ENCODE measurements at regions not wholly inside any gene's neighbourhood (a gene's known extent, or its start where the extent isn't known, plus 50 kb on each side); places are given as distances from the start of the nearest gene placed in this dataset.
"Not testable (repeated sequence)": the region's sequence is repeated elsewhere in the genome, so short reads cannot be mapped to it uniquely, and the experiment has no call there.

GRCh38 chr10:106015369-106016199 is 1148.9 kb downstream of the SORCS1 start:
- DNase-seq; H3K4me1 Mint-ChIP-seq; H3K27ac ChIP-seq (ENCODE audit: low read length); H3K4me1 ChIP-seq (ENCODE audit: control insufficient read depth in 1 of 2, extremely low read depth in 1 of 2, insufficient read depth in 2 of 2, low read length in 2 of 2); POLR2A ChIA-PET; H3K36me3 Mint-ChIP-seq; H3K27me3 ChIP-seq (replicated peaks in 1 of 2; ENCODE audit: control insufficient read depth in 2 of 2, extremely low read depth in 1 of 2, insufficient read depth in 2 of 2, low read length in 1 of 2); H3K4me3 Mint-ChIP-seq; H3K36me3 ChIP-seq (ENCODE audit: control insufficient read depth in 2 of 2, extremely low read depth in 1 of 2, insufficient read depth in 1 of 2, low read length in 1 of 2); CTCF ChIA-PET; H3K9me3 ChIP-seq; H3K27ac Mint-ChIP-seq; H3K27me3 Mint-ChIP-seq; ATAC-seq (replicated peaks in 1 of 4); H3K4me3 ChIP-seq (ENCODE audit: control insufficient read depth in 1 of 2, extremely low read depth in 1 of 2, low read length in 1 of 2): not testable (repeated sequence)
- peaks cover 17 to 19% (median 17%) of the 10 kb centered on the region in 3 donors for H3K9me3 Mint-ChIP-seq
- 44% methylated on average over 3 of the region's 4 CpGs for WGBS (ENCODE audit: insufficient coverage)

DNA sequence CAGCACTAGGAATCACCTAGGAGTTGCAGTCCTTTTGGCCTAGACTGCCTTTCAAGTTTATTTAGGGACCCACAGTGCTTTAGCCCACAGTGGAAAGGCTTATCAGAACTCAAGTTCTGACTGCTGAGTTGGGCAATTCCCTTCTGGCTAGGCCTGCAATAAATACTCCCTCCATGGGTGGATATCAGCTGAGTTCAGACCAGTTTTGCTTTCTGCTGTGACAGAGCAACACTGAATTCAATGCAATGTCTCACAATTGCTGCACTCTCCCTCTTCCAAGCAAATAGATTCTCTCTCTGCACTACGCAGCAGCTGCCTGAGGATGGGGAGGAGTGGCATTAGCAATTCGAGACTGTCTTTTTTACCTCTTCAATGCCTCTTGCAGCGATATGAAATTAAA is 1153.3 kb downstream of the SORCS1 start:
- Mint-ChIP-seq H3K27me3 (no peaks in the 10 kb centered on the region), H3K27ac (no peak overlapping the region), H3K4me3 (no peak overlapping the region), H3K36me3 (no peaks in the 10 kb centered on the region), H3K4me1 (no peaks in the 10 kb centered on the region), H3K9me3 (peaks cover 16 to 18% (median 17%) of the 10 kb centered on the region in 3 donors)
- ATAC-seq (replicated peaks in 1 of 4) = no peak
- DNase-seq = no peak
- no CpG with 5 or more reads among the region's 3 CpGs for WGBS (ENCODE audit: insufficient coverage)
- H3K4me3 ChIP-seq (ENCODE audit: control insufficient read depth in 1 of 2, extremely low read depth in 1 of 2, low read length in 1 of 2) = no peak overlapping the region
- H3K9me3 ChIP-seq = no peaks in the 10 kb centered on the region
- H3K4me1 ChIP-seq (ENCODE audit: control insufficient read depth in 1 of 2, extremely low read depth in 1 of 2, insufficient read depth in 2 of 2, low read length in 2 of 2) = no peaks in the 10 kb centered on the region
- CTCF ChIA-PET = no interaction called here
- POLR2A ChIA-PET = no interaction called here
- no peak overlapping the region for H3K27ac ChIP-seq (ENCODE audit: low read length)
- H3K27me3 ChIP-seq (replicated peaks in 1 of 2; ENCODE audit: control insufficient read depth in 2 of 2, extremely low read depth in 1 of 2, insufficient read depth in 2 of 2, low read length in 1 of 2) = no peaks in the 10 kb centered on the region
- H3K36me3 ChIP-seq (ENCODE audit: control insufficient read depth in 2 of 2, extremely low read depth in 1 of 2, insufficient read depth in 1 of 2, low read length in 1 of 2) = no peaks in the 10 kb centered on the region

GRCh38 chr10:106000721-106001120 is 1163.8 kb downstream of the SORCS1 start:
- no peak for ATAC-seq (replicated peaks in 1 of 4)
- Mint-ChIP-seq H3K9me3 (peaks cover 2 to 12% (median 4%) of the 10 kb centered on the region in 3 donors), H3K27ac (no peak overlapping the region), H3K4me3 (no peak overlapping the region), H3K4me1 (no peaks in the 10 kb centered on the region), H3K36me3 (no peaks in the 10 kb centered on the region), H3K27me3 (peaks cover 1 to 4% of the 10 kb centered on the region in 2 donors)
- Histone ChIP-seq H3K36me3 (ENCODE audit: control insufficient read depth in 2 of 2, extremely low read depth in 1 of 2, insufficient read depth in 1 of 2, low read length in 1 of 2) (no peaks in the 10 kb centered on the region), H3K4me1 (ENCODE audit: control insufficient read depth in 1 of 2, extremely low read depth in 1 of 2, insufficient read depth in 2 of 2, low read length in 2 of 2) (no peaks in the 10 kb centered on the region), H3K27me3 (replicated peaks in 1 of 2; ENCODE audit: control insufficient read depth in 2 of 2, extremely low read depth in 1 of 2, insufficient read depth in 2 of 2, low read length in 1 of 2) (no peaks in the 10 kb centered on the region), H3K4me3 (ENCODE audit: control insufficient read depth in 1 of 2, extremely low read depth in 1 of 2, low read length in 1 of 2) (no peak overlapping the region), H3K9me3 (no peaks in the 10 kb centered on the region), H3K27ac (ENCODE audit: low read length) (no peak overlapping the region)
- DNase-seq = no peak
- no CpG with 5 or more reads among the region's 2 CpGs for WGBS (ENCODE audit: insufficient coverage)
- ChIA-PET CTCF (no interaction called here), POLR2A (no interaction called here)

GRCh38 chr10:105993609-105994008 is 1170.9 kb downstream of the SORCS1 start:
- no CpG with 5 or more reads among the region's 3 CpGs for WGBS (ENCODE audit: insufficient coverage)
- Histone ChIP-seq H3K36me3 (ENCODE audit: control insufficient read depth in 2 of 2, extremely low read depth in 1 of 2, insufficient read depth in 1 of 2, low read length in 1 of 2) (no peaks in the 10 kb centered on the region), H3K4me1 (ENCODE audit: control insufficient read depth in 1 of 2, extremely low read depth in 1 of 2, insufficient read depth in 2 of 2, low read length in 2 of 2) (no peaks in the 10 kb centered on the region), H3K27me3 (replicated peaks in 1 of 2; ENCODE audit: control insufficient read depth in 2 of 2, extremely low read depth in 1 of 2, insufficient read depth in 2 of 2, low read length in 1 of 2) (no peaks in the 10 kb centered on the region), H3K9me3 (no peaks in the 10 kb centered on the region), H3K27ac (ENCODE audit: low read length) (no peak overlapping the region), H3K4me3 (ENCODE audit: control insufficient read depth in 1 of 2, extremely low read depth in 1 of 2, low read length in 1 of 2) (no peak overlapping the region)
- Mint-ChIP-seq H3K27me3 (no peaks in the 10 kb centered on the region), H3K4me3 (no peak overlapping the region), H3K36me3 (no peaks in the 10 kb centered on the region), H3K4me1 (no peaks in the 10 kb centered on the region), H3K9me3 (peaks cover 2 to 4% (median 3%) of the 10 kb centered on the region in 3 donors), H3K27ac (no peak overlapping the region)
- ChIA-PET POLR2A (no interaction called here), CTCF (no interaction called here)
- DNase-seq = no peak
- no peak for ATAC-seq (replicated peaks in 1 of 4)

- CTCF ChIA-PET = no interaction called here
- Mint-ChIP-seq H3K27me3 (no peaks in the 10 kb centered on the region), H3K4me1 (no peaks in the 10 kb centered on the region), H3K4me3 (no peak overlapping the region), H3K9me3 (peaks cover 3 to 4% (median 4%) of the 10 kb centered on the region in 3 donors), H3K27ac (no peak overlapping the region), H3K36me3 (no peaks in the 10 kb centered on the region)
- no peak for ATAC-seq (replicated peaks in 1 of 4)
- no peaks in the 10 kb centered on the region for H3K27me3 ChIP-seq (replicated peaks in 1 of 2; ENCODE audit: control insufficient read depth in 2 of 2, extremely low read depth in 1 of 2, insufficient read depth in 2 of 2, low read length in 1 of 2)
- no peaks in the 10 kb centered on the region for H3K9me3 ChIP-seq
- H3K27ac ChIP-seq (ENCODE audit: low read length) = no peak overlapping the region
- DNase-seq = no peak
- POLR2A ChIA-PET = no interaction called here
- no peaks in the 10 kb centered on the region for H3K36me3 ChIP-seq (ENCODE audit: control insufficient read depth in 2 of 2, extremely low read depth in 1 of 2, insufficient read depth in 1 of 2, low read length in 1 of 2)
- no peak overlapping the region for H3K4me3 ChIP-seq (ENCODE audit: control insufficient read depth in 1 of 2, extremely low read depth in 1 of 2, low read length in 1 of 2)
- H3K4me1 ChIP-seq (ENCODE audit: control insufficient read depth in 1 of 2, extremely low read depth in 1 of 2, insufficient read depth in 2 of 2, low read length in 2 of 2) = no peaks in the 10 kb centered on the region
These were observed 1171.6 kb downstream of the SORCS1 start for GRCh38 chr10:105992928-105993327.

DNA sequence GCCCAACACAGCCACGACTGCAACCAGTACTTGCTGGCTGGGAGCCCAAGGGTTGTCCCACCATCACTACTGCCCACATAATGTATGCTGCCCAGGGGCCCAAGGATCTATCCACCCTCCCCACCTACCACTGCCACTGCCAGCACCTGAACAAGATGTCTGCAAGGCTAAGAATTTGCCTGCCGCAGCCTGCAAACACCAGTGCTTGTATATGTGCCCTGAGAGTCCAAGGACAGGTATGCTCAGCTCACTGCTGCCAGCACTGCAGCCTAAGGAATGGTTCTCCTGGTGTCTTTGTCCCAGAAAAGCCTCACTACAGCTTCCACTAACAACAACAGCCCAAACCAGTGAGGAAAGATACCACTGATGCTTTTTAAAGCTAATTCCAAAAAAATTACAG is 1174.0 kb downstream of the SORCS1 start:
- CTCF ChIA-PET = no interaction called here
- Mint-ChIP-seq H3K4me3 (no peak overlapping the region), H3K27ac (no peak overlapping the region), H3K4me1 (no peaks in the 10 kb centered on the region), H3K9me3 (peaks cover 2 to 4% (median 3%) of the 10 kb centered on the region in 3 donors), H3K27me3 (no peaks in the 10 kb centered on the region), H3K36me3 (no peaks in the 10 kb centered on the region)
- POLR2A ChIA-PET = no interaction called here
- Histone ChIP-seq H3K4me1 (ENCODE audit: control insufficient read depth in 1 of 2, extremely low read depth in 1 of 2, insufficient read depth in 2 of 2, low read length in 2 of 2) (no peaks in the 10 kb centered on the region), H3K9me3 (no peaks in the 10 kb centered on the region), H3K27ac (ENCODE audit: low read length) (no peak overlapping the region), H3K27me3 (replicated peaks in 1 of 2; ENCODE audit: control insufficient read depth in 2 of 2, extremely low read depth in 1 of 2, insufficient read depth in 2 of 2, low read length in 1 of 2) (no peaks in the 10 kb centered on the region), H3K36me3 (ENCODE audit: control insufficient read depth in 2 of 2, extremely low read depth in 1 of 2, insufficient read depth in 1 of 2, low read length in 1 of 2) (no peaks in the 10 kb centered on the region), H3K4me3 (ENCODE audit: control insufficient read depth in 1 of 2, extremely low read depth in 1 of 2, low read length in 1 of 2) (no peak overlapping the region)
- no peak for ATAC-seq (replicated peaks in 1 of 4)
- no peak for DNase-seq
- WGBS (ENCODE audit: insufficient coverage) = 86% methylated on average over 2 of the region's 2 CpGs

DNA sequence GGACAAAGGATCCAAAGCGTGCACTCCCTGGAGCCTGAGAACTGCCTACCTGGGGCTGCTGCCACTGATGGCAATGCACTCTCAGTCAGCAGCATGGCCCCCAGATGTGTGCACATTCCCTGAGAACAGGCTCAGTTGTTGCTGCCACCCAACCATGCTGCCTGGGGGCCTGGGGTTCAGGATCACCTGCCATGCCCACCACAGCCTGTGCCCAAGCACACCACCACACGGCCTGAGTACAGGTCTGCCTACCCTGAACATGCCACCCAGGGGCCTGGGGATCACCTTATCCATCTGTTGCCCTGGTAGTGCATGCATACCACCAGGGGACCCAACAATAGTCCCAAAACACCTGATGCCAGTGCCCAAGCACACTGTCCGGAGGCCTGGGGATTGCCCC is 1174.5 kb downstream of the SORCS1 start:
- CTCF ChIA-PET = no interaction called here
- WGBS (ENCODE audit: insufficient coverage) = 86% methylated on average over 3 of the region's 3 CpGs

More for the DNA sequence above, 1174.5 kb downstream of the SORCS1 start:
- Histone ChIP-seq H3K27ac (ENCODE audit: low read length) (no peak overlapping the region), H3K9me3 (no peaks in the 10 kb centered on the region), H3K4me3 (ENCODE audit: control insufficient read depth in 1 of 2, extremely low read depth in 1 of 2, low read length in 1 of 2) (no peak overlapping the region), H3K27me3 (replicated peaks in 1 of 2; ENCODE audit: control insufficient read depth in 2 of 2, extremely low read depth in 1 of 2, insufficient read depth in 2 of 2, low read length in 1 of 2) (no peaks in the 10 kb centered on the region), H3K36me3 (ENCODE audit: control insufficient read depth in 2 of 2, extremely low read depth in 1 of 2, insufficient read depth in 1 of 2, low read length in 1 of 2) (no peaks in the 10 kb centered on the region), H3K4me1 (ENCODE audit: control insufficient read depth in 1 of 2, extremely low read depth in 1 of 2, insufficient read depth in 2 of 2, low read length in 2 of 2) (no peaks in the 10 kb centered on the region)
- Mint-ChIP-seq H3K27me3 (no peaks in the 10 kb centered on the region), H3K27ac (no peak overlapping the region), H3K9me3 (peaks cover 2 to 4% (median 2%) of the 10 kb centered on the region in 3 donors), H3K4me3 (no peak overlapping the region), H3K4me1 (no peaks in the 10 kb centered on the region), H3K36me3 (no peaks in the 10 kb centered on the region)
- DNase-seq (no peak), ATAC-seq (replicated peaks in 1 of 4) (no peak)
- POLR2A ChIA-PET = no interaction called here
